ENCODE measurements at regions not wholly inside any gene's neighbourhood (a gene's known extent, or its start where the extent isn't known, plus 50 kb on each side); places are given as distances from the start of the nearest gene placed in this dataset.

- TF ChIP-seq CTCF (IDR thresholded peaks at IDR 0.05 in 4 of 5, conservative IDR thresholded peaks at IDR 0.05 in 1 of 5) (no peak), POLR2A (IDR thresholded peaks at IDR 0.05) (no peak)
Observed at GRCh38 chrX:124194901-124195300, 137.6 kb upstream of the TEX13D start.

Measured in gastrocnemius medialis (tissue), 4 donors.